Body of pancreas (tissue), 4 donors: ENCODE measurements at regions not wholly inside any gene's neighbourhood (a gene's known extent, or its start where the extent isn't known, plus 50 kb on each side); places are given as distances from the start of the nearest gene placed in this dataset.

Source experiments
- POLR2A ChIP-seq, 3 donors: fragments of 450-650 bp; IDR thresholded peaks; one replicate each; pipeline ENCODE4 v1.6.1; 2016; ENCODE audit warnings: antibody characterized with exemption in 3 of 3, mild to moderate bottlenecking in 2 of 3
- TF ChIP-seq, protein P1 (sequence below), 7 experiments: fragments of 450-650 bp in 4 of 7; fragments of 200-600 bp in 3 of 7; sonication (generic) in 3 of 7; IDR thresholded peaks; one replicate each; pipeline ENCODE4 v1.5.1; 2016 to 2019; ENCODE audit warnings: antibody characterized with exemption in 7 of 7

DNA sequence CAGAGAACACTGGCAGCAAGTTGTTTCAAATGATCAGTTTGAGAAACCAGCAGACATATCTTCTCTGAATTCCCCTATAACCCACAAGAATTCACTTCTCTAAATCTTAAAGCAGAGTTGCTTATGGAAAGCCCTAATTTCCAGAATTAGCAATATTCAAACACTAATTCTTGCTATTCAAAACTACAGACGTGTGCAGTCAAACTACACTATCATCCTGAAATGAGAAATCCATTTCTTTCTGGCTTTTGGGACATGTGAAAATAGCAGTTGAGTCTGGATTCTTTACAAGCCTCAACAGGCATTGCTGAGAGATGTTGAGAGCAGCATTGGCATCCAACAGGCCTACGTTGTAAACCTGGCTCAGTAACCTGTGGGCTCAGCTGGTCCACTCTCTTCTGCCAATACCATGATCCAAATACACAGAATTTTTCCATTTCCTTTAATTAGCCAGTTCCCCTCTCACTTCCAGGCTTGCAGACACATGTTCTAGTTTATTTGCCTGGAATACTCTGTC is 74.6 kb upstream of the TMTC1 start:
- TF ChIP-seq POLR2A (IDR thresholded peaks at IDR 0.05): no peak
- TF ChIP-seq, protein P1, sequence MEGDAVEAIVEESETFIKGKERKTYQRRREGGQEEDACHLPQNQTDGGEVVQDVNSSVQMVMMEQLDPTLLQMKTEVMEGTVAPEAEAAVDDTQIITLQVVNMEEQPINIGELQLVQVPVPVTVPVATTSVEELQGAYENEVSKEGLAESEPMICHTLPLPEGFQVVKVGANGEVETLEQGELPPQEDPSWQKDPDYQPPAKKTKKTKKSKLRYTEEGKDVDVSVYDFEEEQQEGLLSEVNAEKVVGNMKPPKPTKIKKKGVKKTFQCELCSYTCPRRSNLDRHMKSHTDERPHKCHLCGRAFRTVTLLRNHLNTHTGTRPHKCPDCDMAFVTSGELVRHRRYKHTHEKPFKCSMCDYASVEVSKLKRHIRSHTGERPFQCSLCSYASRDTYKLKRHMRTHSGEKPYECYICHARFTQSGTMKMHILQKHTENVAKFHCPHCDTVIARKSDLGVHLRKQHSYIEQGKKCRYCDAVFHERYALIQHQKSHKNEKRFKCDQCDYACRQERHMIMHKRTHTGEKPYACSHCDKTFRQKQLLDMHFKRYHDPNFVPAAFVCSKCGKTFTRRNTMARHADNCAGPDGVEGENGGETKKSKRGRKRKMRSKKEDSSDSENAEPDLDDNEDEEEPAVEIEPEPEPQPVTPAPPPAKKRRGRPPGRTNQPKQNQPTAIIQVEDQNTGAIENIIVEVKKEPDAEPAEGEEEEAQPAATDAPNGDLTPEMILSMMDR (IDR thresholded peaks at IDR 0.05): no peak
